Stimulated activated CD4-positive, alpha-beta T cell treated with anti-CD3 and anti-CD28 coated beads, Interleukin-12 subunit alpha, Interleukin-12 subunit beta, amount 100 ng/mL, for 48 hours (primary cell): ENCODE measurements at regions not wholly inside any gene's neighbourhood (a gene's known extent, or its start where the extent isn't known, plus 50 kb on each side); places are given as distances from the start of the nearest gene placed in this dataset.
"Not testable (repeated sequence)": the region's sequence is repeated elsewhere in the genome, so short reads cannot be mapped to it uniquely, and the experiment has no call there.

Experiments
- DNase-seq, 3 donors: peaks; one replicate each; pipeline ENCODE4 v3.0.0-alpha.2; 2020; ENCODE audit warnings: low read depth in 2 of 3, low spot score in 1 of 3

- not testable (repeated sequence) for DNase-seq
These were observed 325.7 kb upstream of the PIK3R1 start for GRCh38 chr5:67889870-67890269.

- DNase-seq: no peak
These were observed 327.8 kb upstream of the PIK3R1 start for GRCh38 chr5:67887748-67888161.

- DNase-seq: no peak
These were observed 328.8 kb upstream of the PIK3R1 start for GRCh38 chr5:67886761-67887160.

GRCh38 chr5:67880876-67881275 lies 334.7 kb upstream of the PIK3R1 start:
- DNase-seq: no peak

- no peak for DNase-seq
These were observed 335.1 kb upstream of the PIK3R1 start for GRCh38 chr5:67880511-67880805.

- no peak for DNase-seq
These were observed 335.7 kb upstream of the PIK3R1 start for GRCh38 chr5:67879620-67880510.

- DNase-seq: no peak
These were observed 336.6 kb upstream of the PIK3R1 start for GRCh38 chr5:67878933-67879332.

GRCh38 chr5:67876371-67876770 lies 339.2 kb upstream of the PIK3R1 start:
- DNase-seq: no peak

GRCh38 chr5:67875601-67876000 lies 340.0 kb upstream of the PIK3R1 start:
- DNase-seq: no peak

- no peak for DNase-seq
These were observed 341.6 kb upstream of the PIK3R1 start for GRCh38 chr5:67873935-67874334.

GRCh38 chr5:67870662-67871061 lies 344.9 kb upstream of the PIK3R1 start:
- no peak for DNase-seq

- not testable (repeated sequence) for DNase-seq
These were observed 351.2 kb upstream of the PIK3R1 start for GRCh38 chr5:67864335-67864734.

- DNase-seq: no peak
These were observed 357.0 kb upstream of the PIK3R1 start for GRCh38 chr5:67858471-67859031.

GRCh38 chr5:67857502-67857901 lies 358.1 kb upstream of the PIK3R1 start:
- no peak for DNase-seq

- no peak for DNase-seq
These were observed 360.0 kb upstream of the PIK3R1 start for GRCh38 chr5:67855523-67855922.

- DNase-seq: not testable (repeated sequence)
These were observed 364.6 kb upstream of the PIK3R1 start for GRCh38 chr5:67850906-67851305.

- DNase-seq: no peak
These were observed 370.6 kb upstream of the PIK3R1 start for GRCh38 chr5:67844924-67845323.

GRCh38 chr5:67842806-67843205 lies 372.8 kb upstream of the PIK3R1 start:
- DNase-seq: no peak

- not testable (repeated sequence) for DNase-seq
These were observed 378.3 kb upstream of the PIK3R1 start for GRCh38 chr5:67837225-67837624.

- DNase-seq: not testable (repeated sequence)
These were observed 379.1 kb upstream of the PIK3R1 start for GRCh38 chr5:67836496-67836895.

GRCh38 chr5:67831048-67831447 lies 384.5 kb upstream of the PIK3R1 start:
- no peak for DNase-seq

- no peak for DNase-seq
These were observed 388.0 kb upstream of the PIK3R1 start for GRCh38 chr5:67827541-67827940.

GRCh38 chr5:67824852-67825251 lies 390.7 kb upstream of the PIK3R1 start:
- no peak for DNase-seq
